ENCODE measurements at regions not wholly inside any gene's neighbourhood (a gene's known extent, or its start where the extent isn't known, plus 50 kb on each side); places are given as distances from the start of the nearest gene placed in this dataset.

DNA sequence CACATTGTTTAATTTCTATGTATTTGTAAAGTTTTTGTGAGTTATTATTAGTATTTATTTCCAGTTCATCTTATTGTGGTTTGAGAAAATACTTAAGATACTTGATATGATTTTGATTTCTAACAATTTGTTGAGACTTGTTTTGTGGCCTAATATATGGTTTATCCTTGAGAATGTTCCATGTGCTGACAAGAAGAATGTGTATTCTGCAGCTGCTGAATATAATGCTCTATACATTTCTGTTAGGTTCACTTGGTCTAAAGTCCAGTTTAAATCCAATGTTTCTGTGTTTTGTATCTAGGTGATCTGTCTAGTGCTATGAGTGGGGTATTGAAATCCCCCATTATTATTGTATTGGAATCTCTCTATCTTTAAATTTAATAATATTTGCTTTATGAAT, 201.3 kb downstream of the FSIP2 start:
- Histone ChIP-seq H3K9me3 (ENCODE audit: insufficient read depth, low read length, severe bottlenecking) (no peaks in the 10 kb centered on the region), H3K27ac (ENCODE audit: low read length) (no peak overlapping the region), H2AFZ (ENCODE audit: low read depth, low read length) (no peak overlapping the region), H4K20me1 (ENCODE audit: insufficient read depth, low read length) (no peaks in the 10 kb centered on the region), H3K79me2 (ENCODE audit: insufficient read depth, low read length) (no peaks in the 10 kb centered on the region), H3K4me2 (ENCODE audit: insufficient read depth, low read length) (no peak overlapping the region), H3K4me1 (ENCODE audit: insufficient read depth, low read length) (no peaks in the 10 kb centered on the region), H3K36me3 (ENCODE audit: insufficient read depth, low read length) (no peaks in the 10 kb centered on the region), H3K9ac (ENCODE audit: low read depth, low read length) (no peak overlapping the region), H3K27me3 (ENCODE audit: insufficient read depth, low read length, poor library complexity) (no peaks in the 10 kb centered on the region), H3K4me3 (ENCODE audit: low read depth in 1 of 2, low read length in 2 of 2) (no peak overlapping the region)
- ATAC-seq (ENCODE audit: insufficient read depth, low read depth) (no peak), DNase-seq (no peak)
- TF ChIP-seq, protein P1, sequence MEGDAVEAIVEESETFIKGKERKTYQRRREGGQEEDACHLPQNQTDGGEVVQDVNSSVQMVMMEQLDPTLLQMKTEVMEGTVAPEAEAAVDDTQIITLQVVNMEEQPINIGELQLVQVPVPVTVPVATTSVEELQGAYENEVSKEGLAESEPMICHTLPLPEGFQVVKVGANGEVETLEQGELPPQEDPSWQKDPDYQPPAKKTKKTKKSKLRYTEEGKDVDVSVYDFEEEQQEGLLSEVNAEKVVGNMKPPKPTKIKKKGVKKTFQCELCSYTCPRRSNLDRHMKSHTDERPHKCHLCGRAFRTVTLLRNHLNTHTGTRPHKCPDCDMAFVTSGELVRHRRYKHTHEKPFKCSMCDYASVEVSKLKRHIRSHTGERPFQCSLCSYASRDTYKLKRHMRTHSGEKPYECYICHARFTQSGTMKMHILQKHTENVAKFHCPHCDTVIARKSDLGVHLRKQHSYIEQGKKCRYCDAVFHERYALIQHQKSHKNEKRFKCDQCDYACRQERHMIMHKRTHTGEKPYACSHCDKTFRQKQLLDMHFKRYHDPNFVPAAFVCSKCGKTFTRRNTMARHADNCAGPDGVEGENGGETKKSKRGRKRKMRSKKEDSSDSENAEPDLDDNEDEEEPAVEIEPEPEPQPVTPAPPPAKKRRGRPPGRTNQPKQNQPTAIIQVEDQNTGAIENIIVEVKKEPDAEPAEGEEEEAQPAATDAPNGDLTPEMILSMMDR (IDR thresholded peaks at IDR 0.05; ENCODE audit: borderline replicate concordance, extremely low read depth, low read length, poor library complexity, severe bottlenecking) = no peak
- TF ChIP-seq EZH2 (IDR thresholded peaks at IDR 0.05; ENCODE audit: borderline replicate concordance, low read depth, low read length, severe bottlenecking) = no peak

DNA sequence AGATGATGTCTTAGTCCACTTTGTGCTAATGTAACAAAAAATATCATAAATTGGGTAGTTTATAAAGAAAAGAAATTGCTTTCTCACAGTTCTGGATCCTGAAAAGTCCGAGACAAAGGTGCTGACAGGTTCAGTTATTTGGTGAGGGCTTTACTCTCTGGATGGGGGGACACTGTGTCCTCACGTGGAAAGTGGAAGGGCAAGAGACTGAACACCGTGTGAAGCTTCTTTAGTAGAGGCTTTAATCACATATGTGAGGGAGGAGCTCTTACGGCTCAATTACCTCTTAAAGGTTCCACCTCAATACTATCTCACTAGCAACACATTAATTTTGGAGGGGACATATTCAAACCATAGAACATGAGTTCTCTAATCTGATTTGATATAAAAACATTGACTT, 204.3 kb downstream of the FSIP2 start:
- Histone ChIP-seq H3K27me3 (ENCODE audit: insufficient read depth, low read length, poor library complexity) (no peaks in the 10 kb centered on the region), H3K9me3 (ENCODE audit: insufficient read depth, low read length, severe bottlenecking) (no peaks in the 10 kb centered on the region), H4K20me1 (ENCODE audit: insufficient read depth, low read length) (no peaks in the 10 kb centered on the region), H3K36me3 (ENCODE audit: insufficient read depth, low read length) (no peaks in the 10 kb centered on the region), H3K79me2 (ENCODE audit: insufficient read depth, low read length) (no peaks in the 10 kb centered on the region), H3K9ac (ENCODE audit: low read depth, low read length) (no peak overlapping the region), H3K27ac (ENCODE audit: low read length) (no peak overlapping the region), H3K4me1 (ENCODE audit: insufficient read depth, low read length) (no peaks in the 10 kb centered on the region), H3K4me3 (ENCODE audit: low read depth in 1 of 2, low read length in 2 of 2) (no peak overlapping the region), H2AFZ (ENCODE audit: low read depth, low read length) (no peak overlapping the region), H3K4me2 (ENCODE audit: insufficient read depth, low read length) (no peak overlapping the region)
- ATAC-seq (ENCODE audit: insufficient read depth, low read depth) = no peak
- DNase-seq = no peak
- TF ChIP-seq EZH2 (IDR thresholded peaks at IDR 0.05; ENCODE audit: borderline replicate concordance, low read depth, low read length, severe bottlenecking) = no peak
- TF ChIP-seq, protein P1 (IDR thresholded peaks at IDR 0.05; ENCODE audit: borderline replicate concordance, extremely low read depth, low read length, poor library complexity, severe bottlenecking) = no peak

DNA sequence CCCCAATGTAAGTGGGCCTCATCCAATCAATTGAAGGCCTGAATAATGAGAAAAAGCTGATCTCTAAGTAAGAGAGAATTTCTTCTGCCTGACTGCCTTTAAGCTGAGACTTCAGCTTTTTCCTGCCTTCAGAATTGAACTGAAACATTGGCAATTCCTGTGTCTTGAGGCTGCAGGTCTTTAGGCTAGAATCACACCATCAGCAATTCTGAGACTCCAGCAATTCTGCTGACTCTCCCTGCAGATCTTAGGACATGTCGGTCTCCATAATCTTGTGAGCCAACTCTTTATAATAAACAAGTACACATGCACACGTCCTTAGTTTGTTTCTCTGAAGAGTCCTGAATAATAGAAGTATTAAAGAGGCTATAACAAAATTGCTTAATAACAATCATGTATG, 209.1 kb downstream of the FSIP2 start:
- Histone ChIP-seq H3K9ac (ENCODE audit: low read depth, low read length) (no peak overlapping the region), H3K27ac (ENCODE audit: low read length) (no peak overlapping the region), H3K79me2 (ENCODE audit: insufficient read depth, low read length) (no peaks in the 10 kb centered on the region), H2AFZ (ENCODE audit: low read depth, low read length) (no peak overlapping the region), H3K9me3 (ENCODE audit: insufficient read depth, low read length, severe bottlenecking) (no peaks in the 10 kb centered on the region), H3K27me3 (ENCODE audit: insufficient read depth, low read length, poor library complexity) (no peaks in the 10 kb centered on the region), H3K4me1 (ENCODE audit: insufficient read depth, low read length) (no peaks in the 10 kb centered on the region), H4K20me1 (ENCODE audit: insufficient read depth, low read length) (no peaks in the 10 kb centered on the region), H3K36me3 (ENCODE audit: insufficient read depth, low read length) (no peaks in the 10 kb centered on the region), H3K4me3 (ENCODE audit: low read depth in 1 of 2, low read length in 2 of 2) (no peak overlapping the region), H3K4me2 (ENCODE audit: insufficient read depth, low read length) (no peak overlapping the region)
- no peak for DNase-seq
- no peak for TF ChIP-seq EZH2 (IDR thresholded peaks at IDR 0.05; ENCODE audit: borderline replicate concordance, low read depth, low read length, severe bottlenecking)
- TF ChIP-seq, protein P1 (IDR thresholded peaks at IDR 0.05; ENCODE audit: borderline replicate concordance, extremely low read depth, low read length, poor library complexity, severe bottlenecking) = no peak
- no peak for ATAC-seq (ENCODE audit: insufficient read depth, low read depth)

DNA sequence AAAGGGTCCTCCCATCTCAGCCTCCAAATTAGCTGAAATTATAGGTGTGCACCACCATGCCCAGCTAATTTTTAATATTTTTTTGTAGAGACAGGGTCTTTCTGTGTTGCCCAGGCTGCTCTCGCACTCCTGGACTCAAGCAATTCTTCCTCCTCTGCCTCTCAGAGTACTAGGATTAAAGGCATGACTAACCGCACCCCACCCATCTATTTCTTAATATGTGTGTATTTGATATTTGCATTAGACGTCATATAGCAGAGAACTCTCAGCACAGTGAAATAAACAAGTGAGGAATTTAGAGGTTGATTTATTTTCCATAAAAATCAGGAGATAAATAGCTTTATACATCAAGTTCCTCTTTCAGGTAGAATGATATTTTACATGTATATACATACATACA, 213.5 kb downstream of the FSIP2 start:
- Histone ChIP-seq H4K20me1 (ENCODE audit: insufficient read depth, low read length) (no peaks in the 10 kb centered on the region), H3K79me2 (ENCODE audit: insufficient read depth, low read length) (no peaks in the 10 kb centered on the region), H3K9ac (ENCODE audit: low read depth, low read length) (no peak overlapping the region), H3K4me2 (ENCODE audit: insufficient read depth, low read length) (no peak overlapping the region), H3K4me3 (ENCODE audit: low read depth in 1 of 2, low read length in 2 of 2) (no peak overlapping the region), H2AFZ (ENCODE audit: low read depth, low read length) (no peak overlapping the region), H3K9me3 (ENCODE audit: insufficient read depth, low read length, severe bottlenecking) (no peaks in the 10 kb centered on the region), H3K4me1 (ENCODE audit: insufficient read depth, low read length) (no peaks in the 10 kb centered on the region), H3K27ac (ENCODE audit: low read length) (no peak overlapping the region), H3K36me3 (ENCODE audit: insufficient read depth, low read length) (no peaks in the 10 kb centered on the region), H3K27me3 (ENCODE audit: insufficient read depth, low read length, poor library complexity) (no peaks in the 10 kb centered on the region)
- ATAC-seq (ENCODE audit: insufficient read depth, low read depth) (no peak), DNase-seq (no peak)
- TF ChIP-seq EZH2 (IDR thresholded peaks at IDR 0.05; ENCODE audit: borderline replicate concordance, low read depth, low read length, severe bottlenecking) = no peak
- TF ChIP-seq, protein P1 (IDR thresholded peaks at IDR 0.05; ENCODE audit: borderline replicate concordance, extremely low read depth, low read length, poor library complexity, severe bottlenecking) = no peak

Data from DND-41 (cell line).